GM21737 (cell line): ENCODE measurements at regions not wholly inside any gene's neighbourhood (a gene's known extent, or its start where the extent isn't known, plus 50 kb on each side); places are given as distances from the start of the nearest gene placed in this dataset.

Experiments
- ATAC-seq: cut with Tn5 transposase; IDR thresholded peaks from one replicate; pipeline ENCODE4 v1.9.1; 2021; ENCODE audit warnings: mild to moderate bottlenecking, moderate library complexity; ENCODE audit not compliant: unreplicated experiment

DNA sequence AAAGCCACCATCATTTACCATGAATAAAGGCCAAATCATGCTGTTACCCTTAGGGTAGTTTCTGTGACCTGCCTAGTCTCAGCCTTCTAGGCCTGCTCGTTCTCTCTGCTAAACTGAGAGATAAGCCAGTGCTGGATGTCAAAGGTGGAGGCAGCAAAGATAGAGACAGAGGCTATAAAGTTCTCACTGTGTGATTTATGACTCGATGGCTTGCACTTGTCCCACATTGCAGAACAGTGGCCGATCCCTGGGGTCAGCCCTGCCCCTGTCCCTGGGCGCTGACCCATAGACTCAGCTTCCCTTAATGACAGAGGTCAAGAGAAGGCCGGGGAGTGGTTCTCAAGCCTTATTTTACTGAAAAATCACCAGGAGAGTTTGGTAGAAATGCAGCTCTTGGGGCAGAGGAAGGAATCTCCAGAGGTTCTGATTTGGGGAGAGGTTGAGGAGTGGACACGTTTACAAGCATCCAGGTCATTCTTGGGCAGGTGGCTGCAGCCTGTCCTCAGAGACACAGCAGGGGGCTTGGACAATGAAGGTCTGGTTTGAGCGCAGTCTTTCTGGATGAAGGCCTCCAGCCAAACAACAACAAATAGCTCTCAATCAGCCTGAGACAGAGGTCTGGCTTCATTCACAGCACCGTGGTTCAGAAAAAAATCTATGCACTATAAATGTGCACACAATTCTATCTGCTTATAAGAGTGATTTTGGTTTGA, 143.5 kb downstream of the ACKR3 start:
- ATAC-seq = no peak

DNA sequence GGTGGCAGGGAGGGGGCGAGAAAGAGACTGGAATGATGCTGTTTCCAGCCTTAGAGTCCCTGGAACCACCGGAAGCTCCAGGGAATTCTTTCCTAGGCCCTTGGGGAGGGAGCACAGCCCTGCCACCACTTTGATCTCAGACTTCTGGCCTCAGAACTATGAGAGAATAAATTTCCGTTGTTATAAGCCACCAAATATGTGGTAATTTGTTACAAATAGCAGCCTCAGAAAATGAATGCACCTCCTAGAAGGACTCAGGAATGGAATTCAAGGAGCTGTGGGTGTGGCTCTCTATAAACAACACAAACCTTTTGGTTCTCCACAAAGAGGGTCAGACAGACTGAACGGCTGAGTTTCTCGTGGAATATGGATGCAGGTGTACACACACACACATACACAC, 144.5 kb downstream of the ACKR3 start:
- ATAC-seq = no peak

DNA sequence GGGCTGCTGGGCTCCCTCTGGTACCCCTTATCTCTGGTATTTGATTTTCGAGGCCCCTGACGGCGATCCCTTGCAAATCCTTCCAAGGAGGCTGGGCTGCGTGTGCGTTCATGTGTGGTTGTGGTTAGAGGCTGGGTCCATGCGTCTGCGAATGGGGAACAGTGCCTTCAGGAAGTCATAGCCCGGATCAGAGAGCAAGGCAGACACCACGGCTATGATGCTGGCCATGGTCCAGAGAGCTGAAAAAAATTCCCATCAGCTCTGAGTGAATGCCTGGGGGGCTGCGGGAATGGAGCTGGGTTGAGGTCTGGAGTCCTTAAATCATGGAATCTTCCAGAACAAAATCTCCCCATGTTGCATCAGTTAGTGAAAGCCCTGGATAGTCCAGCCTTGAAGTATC, 145.5 kb downstream of the ACKR3 start:
- ATAC-seq = no peak

DNA sequence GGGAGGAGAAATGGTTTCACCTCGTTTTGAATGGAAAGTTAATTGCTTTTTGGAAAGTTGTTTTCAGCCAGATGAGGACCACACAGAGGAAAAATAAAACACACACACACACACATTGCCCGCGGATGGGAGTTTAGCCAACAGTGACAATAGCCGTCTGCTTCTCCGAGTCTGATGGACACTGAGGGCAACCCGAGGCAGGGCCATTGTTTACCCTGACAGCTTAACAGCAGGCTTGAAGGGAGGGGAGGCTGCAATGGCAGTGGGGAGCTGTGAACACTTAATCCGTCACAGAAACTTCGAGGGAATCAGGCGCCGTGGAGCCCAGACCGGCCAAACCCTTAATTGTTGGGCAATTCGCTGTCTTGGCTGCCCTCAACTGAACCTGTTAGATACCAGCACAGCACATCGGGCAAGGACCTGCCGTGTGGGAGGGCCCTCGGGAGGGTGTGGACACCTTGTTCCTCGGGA, 145.9 kb downstream of the ACKR3 start:
- no peak for ATAC-seq

DNA sequence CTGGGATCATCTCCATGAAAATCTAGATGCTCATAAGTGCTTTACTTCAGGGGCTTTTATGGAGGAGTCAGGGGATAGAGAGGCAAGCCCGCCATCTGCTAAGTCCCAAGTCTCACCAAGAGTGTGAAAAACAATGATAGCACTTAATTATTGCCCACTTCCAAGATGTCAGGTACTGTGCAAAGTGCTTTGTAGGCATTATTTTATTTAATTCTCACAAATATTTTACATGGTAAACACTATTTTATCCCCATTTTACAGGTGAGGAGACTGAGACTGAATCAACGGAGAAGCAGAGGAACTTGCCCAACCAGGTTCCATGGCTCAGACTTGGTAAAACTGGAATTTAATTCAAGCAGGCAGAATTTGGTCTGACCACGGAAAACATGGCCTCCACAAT, 147.5 kb downstream of the ACKR3 start:
- no peak for ATAC-seq

DNA sequence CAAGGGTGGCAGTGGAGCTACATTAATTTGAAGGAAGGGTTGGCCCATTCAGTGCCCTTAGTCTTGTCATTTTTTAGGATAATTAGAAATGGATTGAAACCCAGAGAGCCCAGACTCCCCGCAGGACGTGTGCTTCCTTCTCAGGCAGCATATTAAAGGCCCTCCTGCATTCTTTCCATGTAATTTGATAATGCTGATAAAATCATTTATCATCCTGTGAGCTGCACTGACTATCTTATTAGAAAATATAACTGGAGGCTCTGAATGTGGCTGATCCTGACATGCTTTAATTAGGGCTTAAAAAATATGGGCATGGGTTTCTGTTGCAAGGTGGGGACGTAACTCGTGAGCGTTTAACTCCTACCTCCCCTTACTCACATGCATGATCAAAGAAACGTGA, 148.1 kb downstream of the ACKR3 start:
- no peak for ATAC-seq

DNA sequence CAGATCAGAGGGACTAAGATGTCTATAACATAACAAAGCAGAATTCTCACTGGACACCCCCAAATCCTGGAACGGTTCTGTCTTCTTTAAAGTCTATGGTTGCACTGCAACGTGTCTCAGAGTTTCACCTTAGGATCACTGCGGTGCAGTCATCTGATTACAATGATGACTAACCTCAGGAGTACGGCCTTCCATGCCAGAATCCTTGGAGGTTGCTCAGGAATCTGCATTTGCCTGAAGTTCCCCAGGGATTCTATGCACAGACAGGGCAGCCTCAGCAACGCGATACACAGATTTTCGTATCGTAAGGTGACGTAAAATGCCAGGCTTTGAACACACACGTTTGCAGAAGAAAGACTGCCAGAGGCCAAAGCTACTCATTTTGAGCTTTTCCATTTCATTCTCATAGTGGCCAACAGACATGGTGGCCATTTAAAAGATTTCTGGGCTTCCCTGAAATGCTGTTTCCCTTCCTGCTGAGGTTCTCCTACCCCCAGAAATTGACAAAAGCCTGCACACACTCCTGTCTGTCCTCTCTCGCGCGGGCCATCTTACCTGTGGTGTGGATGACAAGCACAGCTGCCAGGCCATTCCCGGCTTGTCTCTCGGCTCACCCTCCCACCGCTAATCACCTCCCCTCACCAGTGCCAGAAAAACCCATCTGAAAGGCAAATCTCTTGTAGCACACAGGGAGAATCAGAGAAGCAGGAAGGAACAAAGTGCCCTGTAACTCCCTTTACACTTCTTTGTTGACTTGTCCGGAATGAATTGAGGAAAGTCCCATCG, 148.8 kb downstream of the ACKR3 start:
- ATAC-seq = no peak

DNA sequence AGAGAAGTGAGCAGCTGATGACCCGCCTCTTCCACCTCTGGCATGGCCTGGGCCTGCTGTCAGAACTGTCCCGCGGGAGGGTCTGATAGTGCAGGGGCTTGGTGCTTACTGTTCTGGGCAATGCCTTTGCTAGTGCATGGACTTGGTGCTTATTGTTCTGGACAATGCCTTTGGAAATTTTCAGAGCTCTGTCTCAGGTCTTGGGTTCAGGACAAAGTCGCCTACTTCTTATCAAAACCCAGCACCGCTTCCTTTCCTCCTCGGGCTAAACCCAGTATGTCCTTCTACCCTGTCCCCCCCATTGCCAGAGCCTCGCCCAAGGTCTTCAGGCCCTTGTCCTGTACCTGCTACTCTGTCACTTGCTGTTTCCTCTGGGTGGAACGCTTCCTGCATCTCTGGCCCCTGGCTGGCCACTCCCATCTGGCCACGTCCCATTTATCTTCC, 149.6 kb downstream of the ACKR3 start:
- ATAC-seq = no peak

DNA sequence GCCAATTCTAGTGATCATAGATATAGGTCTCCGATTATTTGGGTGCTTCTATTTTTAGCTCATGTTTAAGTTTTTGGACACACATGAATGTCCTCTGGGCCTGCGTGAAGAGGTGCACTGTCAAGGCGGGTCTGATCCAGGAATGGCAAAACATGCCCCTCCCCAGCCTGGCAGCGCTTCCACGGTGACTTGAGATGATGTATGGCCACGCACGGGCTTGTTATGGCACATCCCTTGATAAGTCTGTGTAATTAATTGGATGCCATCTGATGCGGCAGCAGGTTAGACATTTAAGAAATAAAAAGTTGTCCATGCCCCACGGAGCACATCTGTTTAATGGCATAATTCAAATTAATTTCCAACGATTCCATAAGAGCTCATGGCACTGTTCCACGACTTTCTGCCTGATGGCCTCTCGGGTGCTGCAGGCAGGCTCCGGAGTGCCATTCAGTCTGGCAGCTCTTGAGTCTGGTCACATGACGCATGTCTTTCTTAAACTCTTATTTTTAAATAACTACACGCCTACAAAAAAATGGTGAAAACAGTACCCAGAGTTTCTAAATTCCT, 151.4 kb downstream of the ACKR3 start:
- no peak for ATAC-seq

DNA sequence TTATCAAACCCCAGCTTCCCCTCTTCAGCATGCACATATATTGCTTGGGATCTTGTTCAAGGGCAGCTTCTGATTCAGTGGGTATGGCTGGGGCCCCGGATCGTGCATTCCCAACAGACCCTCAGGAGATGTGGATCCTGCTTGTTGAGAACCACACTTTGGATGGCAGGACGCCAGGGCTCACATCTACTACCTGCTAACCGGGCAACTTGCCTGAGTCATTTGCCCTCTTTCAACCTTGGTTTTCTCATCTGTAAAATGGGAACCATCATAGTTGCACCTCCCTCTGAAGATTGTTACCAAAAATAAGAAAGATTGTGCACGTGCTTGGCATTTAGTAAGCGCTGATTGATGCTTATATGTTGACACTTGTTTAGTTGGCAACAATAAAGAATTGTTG, 154.6 kb downstream of the ACKR3 start:
- ATAC-seq = no peak

DNA sequence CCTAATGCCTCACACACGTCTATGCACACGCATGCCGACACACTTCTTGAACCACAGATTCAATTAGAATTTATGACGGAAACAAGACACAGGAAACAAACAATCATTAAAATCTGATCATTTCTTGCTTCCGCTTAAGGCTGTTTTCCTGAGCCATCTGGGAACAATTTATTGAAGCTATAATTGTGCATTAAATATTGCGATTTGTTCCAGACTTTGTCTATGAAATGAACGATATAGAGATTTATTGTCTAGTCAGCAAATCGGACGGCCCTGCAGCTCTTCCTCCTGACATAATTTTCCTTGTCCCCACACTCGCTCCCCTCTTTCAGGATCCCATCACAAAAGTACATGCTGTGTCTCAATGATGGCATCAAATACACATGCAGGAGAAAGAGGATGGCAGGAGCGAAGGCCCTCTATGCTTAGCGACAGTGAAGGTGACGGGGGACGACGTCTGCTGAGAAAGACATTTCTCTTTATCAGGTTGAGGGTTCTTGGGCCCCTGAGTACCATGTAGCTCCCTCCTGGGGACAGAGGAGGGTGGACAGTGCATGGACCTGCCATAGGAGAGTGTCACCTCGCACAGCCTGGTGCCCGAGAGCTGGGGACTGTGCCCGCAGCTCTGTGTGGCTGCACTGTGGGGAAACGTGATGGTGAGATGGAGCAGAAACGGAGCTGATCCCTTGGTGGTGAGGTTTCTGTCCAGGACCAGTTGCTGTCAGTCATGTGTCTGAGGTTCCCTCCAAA, 157.3 kb downstream of the ACKR3 start:
- no peak for ATAC-seq

DNA sequence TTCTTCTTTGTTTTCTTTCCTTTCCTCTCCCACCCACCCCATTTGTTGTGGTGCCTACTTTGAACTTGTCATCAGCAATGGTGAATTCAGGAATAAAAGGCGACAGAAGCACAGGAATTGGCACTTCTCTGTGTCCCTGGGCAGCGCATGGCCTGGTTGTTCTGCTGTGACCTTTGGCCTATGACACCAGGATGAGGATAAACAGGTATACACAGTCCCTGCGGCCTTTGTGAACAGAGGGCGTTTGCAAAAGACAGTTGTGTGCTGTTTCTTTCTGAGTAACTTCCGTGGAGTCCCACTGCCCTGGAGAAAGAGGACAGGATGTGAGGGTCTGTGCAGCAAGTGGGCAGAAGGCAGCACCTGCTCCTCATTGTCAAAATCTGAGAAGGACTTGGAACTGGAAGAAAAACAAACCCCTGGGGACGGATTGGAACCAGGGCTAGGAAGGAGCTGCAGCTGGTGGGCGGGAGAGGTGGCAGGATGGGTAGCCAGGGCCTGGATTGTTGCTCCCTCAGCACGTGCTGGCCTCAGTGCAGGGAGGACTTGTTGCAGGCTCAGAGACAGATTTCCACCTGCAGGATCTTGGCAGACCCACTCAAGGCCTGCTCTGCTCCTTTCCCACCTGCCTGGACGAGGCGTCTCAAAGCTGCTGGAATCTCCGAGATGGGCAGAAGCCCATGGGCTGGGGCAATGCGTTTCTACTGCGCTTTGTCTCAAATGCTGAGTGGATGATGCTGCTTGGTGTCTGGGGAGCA, 159.5 kb downstream of the ACKR3 start:
- ATAC-seq = no peak

DNA sequence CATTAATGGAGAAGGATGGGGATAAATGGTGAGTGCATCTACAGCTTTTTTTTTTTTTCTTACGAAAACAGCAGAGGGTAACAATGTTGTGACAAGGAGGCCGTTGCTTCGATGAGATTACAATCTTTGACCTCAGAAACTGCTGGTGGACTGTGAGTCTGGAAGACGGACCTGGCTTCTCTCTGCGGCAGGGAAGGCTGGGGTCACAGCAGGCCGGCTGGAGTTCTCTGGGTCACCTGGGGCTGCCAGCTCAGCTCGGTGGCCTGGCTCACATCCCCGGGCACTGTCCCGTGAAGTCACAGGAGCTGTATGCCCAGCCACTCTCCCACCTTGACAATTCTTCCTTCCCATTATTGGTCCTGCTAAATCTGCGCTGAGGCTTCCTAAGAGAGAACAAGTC, 160.8 kb downstream of the ACKR3 start:
- ATAC-seq = no peak

DNA sequence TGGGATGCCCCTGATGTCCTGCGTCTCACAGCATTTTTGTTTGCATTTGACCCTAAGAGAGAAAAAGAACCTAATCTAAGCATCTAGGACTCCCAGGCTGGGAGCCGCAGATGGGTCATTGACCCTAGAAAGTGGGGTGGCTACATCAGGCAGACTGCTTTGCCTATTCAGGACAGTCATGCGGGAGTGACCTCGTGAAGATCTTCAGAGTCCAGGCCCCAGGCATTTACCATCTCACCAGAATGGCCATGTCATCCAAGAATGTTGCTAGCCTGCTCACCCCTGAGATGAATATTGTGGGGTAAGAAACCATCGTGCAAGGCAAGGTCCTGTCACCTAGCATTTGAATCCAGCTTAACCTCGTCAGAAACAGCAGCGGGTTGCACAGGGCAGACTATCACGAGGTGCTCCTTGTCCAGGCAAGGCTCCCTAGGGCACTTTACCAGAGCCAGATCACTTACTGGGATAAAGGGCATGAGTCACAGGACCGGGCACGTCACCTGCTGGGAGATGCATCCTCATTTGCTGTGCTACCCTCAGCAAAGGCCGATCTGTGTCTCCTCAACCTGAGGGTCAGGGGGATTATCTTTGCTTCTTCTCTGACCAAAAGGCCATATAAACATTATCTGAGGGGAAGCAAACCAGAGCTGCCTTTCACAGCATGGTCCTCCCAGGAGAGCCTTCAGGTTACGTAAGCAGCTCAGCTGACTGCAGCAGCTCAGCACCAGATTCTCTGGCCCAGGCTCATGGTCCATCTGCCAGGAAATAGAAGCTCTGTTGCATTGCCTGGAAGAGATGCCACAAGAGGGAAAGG, 162.3 kb downstream of the ACKR3 start:
- no peak for ATAC-seq

DNA sequence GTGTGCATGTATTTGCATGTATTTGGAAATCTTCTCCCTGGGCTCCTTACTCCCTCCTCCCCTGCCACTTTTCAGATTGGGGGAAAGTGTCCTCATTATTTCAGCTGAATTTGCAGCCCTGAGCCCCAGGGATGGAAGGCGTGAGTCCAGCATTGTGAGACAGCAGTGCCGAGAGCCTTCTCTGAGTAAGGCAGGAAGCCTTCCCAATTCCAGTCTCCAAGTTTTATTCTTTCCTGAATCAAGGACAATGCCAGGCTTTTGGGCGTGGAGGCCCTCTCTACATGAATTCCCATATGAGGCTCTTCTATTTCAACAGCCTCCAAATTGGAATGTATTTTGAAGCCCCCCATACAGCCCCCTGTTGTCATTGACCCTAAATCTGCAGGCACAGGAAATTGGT, 163.5 kb downstream of the ACKR3 start:
- ATAC-seq = no peak

DNA sequence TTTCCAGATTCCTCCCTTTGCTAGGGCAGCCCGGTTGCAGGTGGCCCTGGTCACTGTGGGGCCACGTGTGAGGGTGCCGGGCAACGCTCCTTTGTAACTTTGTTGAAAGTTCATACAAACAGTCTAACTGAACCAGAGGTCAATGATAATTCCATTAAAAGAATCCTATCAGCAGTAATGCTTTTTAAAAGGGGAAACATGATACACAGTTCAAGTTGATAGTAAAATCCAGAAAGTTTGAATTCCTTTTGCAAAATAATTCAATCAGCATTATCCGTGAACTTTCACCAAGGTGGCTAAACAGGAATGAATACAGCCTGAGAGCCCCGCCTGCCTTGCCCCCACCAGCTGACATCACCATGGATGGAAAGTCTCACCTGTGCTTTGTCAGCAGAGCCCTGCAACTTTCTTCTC, 166.2 kb downstream of the ACKR3 start:
- no peak for ATAC-seq

DNA sequence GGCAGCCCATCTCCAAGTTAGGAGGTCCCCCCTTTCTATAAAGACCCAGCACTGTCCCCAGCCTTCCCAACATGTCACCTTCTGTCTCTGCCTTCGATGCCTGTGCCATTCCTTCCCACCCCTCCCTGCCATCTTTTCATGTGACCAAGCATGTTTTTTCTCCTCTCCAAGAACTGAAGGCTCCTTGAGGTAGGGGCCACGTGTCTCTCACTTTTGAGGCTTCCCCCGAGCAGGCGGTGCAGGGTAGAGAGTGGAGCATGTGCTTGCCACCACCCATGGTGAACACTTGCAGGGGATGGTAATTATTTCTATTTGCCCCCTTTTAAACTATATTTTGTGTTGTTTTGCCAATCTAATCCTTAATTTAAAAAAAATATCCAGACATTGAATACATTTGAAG, 168.4 kb downstream of the ACKR3 start:
- no peak for ATAC-seq

DNA sequence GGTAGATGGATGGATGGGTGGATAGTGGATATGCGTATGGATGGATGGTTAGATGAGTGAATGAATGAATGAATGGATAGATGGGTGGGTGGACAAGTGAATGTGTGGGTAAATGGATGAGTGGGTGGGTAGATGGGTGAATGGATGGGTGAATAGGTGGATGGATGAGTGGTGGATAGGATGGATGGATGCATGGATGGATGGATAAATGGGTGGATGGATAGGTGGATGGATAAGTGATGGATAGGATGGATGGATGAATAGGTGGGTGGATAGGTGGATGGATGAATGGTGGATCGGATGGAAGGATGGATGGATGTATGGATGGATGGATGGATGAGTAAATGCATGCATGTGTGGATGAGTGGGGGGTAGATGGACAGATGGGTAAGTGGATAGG, 169.3 kb downstream of the ACKR3 start:
- no peak for ATAC-seq

DNA sequence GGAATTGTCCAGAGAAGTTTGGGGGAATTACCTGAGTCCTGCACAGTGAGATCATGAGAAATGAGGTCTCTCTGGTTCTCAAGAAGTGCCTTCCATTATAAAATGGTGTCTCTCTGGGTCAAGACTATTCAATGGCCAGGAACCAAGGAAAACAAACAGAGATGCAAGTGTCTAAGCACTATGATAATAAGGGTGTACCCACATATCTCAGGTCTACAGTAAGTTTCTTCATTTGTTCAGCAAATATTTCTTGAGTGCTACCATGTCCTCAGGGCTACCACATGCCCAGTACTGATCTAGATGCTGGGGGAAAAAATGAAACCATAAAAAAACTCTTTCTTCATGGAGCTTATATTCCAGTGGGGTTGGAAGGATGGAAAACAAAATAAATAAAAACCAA, 170.0 kb downstream of the ACKR3 start:
- ATAC-seq = no peak

DNA sequence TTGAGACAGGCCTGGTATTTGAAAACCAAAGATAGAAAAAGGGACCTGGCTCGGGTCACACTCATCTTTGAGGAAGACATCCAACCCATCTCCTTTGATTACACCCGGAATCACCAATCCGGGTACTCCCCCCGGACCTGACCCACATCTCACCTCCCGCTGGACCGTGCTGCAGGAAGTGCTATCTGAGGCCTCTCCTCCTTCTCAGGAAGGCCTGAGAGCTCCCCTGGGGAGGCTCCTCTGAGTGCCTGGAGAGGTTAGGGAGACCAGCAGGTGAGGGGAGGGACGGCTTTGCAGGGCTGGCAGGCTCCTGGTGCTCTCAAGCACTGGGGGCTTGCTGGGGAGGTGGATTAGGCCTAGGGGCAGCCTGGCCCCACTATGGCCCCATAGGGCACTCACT, 170.9 kb downstream of the ACKR3 start:
- no peak for ATAC-seq
